WTC11 (cell line): ENCODE measurements at regions not wholly inside any gene's neighbourhood (a gene's known extent, or its start where the extent isn't known, plus 50 kb on each side); places are given as distances from the start of the nearest gene placed in this dataset.

ENCODE experiments used
- ATAC-seq: fragments of 200-7000 bp; cut with Tn5 transposase; 2 replicates; pipeline ENCODE4 v1.10.0; 2021; ENCODE audit warnings: mild to moderate bottlenecking, moderate library complexity
- CTCF ChIA-PET: fragments of 300-600 bp; sonication (Branson Sonifier 250); formaldehyde crosslinking; loops from one replicate; lab custom pipeline; 2021; ENCODE audit warnings: antibody characterized with exemption; lab: Charles Lee
- POLR2A ChIA-PET: fragments of 350-600 bp; sonication (Branson Sonifier 250); formaldehyde crosslinking; loops from one replicate; lab custom pipeline; 2021; ENCODE audit warnings: antibody characterized with exemption; lab: Charles Lee
- DNase-seq: peaks from one replicate; pipeline ENCODE4 v3.0.0; 2021; ENCODE audit warnings: low spot score
- H3K27ac Mint-ChIP-seq: 2 replicates; pipeline ENCODE4 v1.8.0; 2021; ENCODE audit warnings: mixed read lengths
- H3K27me3 Mint-ChIP-seq: 2 replicates; pipeline ENCODE4 v1.8.0; 2021; ENCODE audit warnings: low read depth, mild to moderate bottlenecking, moderate library complexity, mixed read lengths
- H3K36me3 Mint-ChIP-seq: 2 replicates; pipeline ENCODE4 v1.8.0; 2021; ENCODE audit warnings: mixed read lengths
- H3K4me1 Mint-ChIP-seq: 2 replicates; pipeline ENCODE4 v1.8.0; 2022; ENCODE audit warnings: mixed read lengths
- H3K4me3 Mint-ChIP-seq: 2 replicates; pipeline ENCODE4 v1.8.0; 2021; ENCODE audit warnings: mild to moderate bottlenecking, moderate library complexity, mixed read lengths
- H3K9me3 Mint-ChIP-seq: 2 replicates; pipeline ENCODE4 v1.8.0; 2021; ENCODE audit warnings: mixed read lengths
- CBFB ChIP-seq: sonication (generic); formaldehyde crosslinking; IDR thresholded peaks from 2 replicates; pipeline ENCODE4 v1.8.1; 2022; ENCODE audit warnings: mild to moderate bottlenecking, low read depth, missing genetic modification reagents
- EMX1 ChIP-seq: fragments of 250-450 bp; sonication (Bioruptor Pico); IDR thresholded peaks from 2 replicates; pipeline ENCODE4 v1.8.0; 2021; ENCODE audit warnings: mild to moderate bottlenecking
- FOXJ3 ChIP-seq: sonication (generic); formaldehyde crosslinking; IDR thresholded peaks from 2 replicates; pipeline ENCODE4 v1.9.0; 2021; ENCODE audit warnings: missing genetic modification reagents, mild to moderate bottlenecking, borderline replicate concordance
- FOXK1 ChIP-seq: sonication (generic); formaldehyde crosslinking; IDR thresholded peaks from 2 replicates; pipeline ENCODE4 v1.8.0; 2022; ENCODE audit warnings: mild to moderate bottlenecking, moderate library complexity, missing genetic modification reagents
- HMGA2 ChIP-seq: fragments of 250-450 bp; sonication (Bioruptor Pico); IDR thresholded peaks from 2 replicates; pipeline ENCODE4 v1.4.0; 2021; ENCODE audit warnings: mild to moderate bottlenecking, moderate library complexity
- JUN ChIP-seq: sonication (generic); formaldehyde crosslinking; IDR thresholded peaks from 2 replicates; pipeline ENCODE4 v1.8.0; 2023; ENCODE audit warnings: mild to moderate bottlenecking, missing genetic modification reagents
- NR3C1 ChIP-seq: sonication (generic); formaldehyde crosslinking; conservative IDR thresholded peaks from 2 replicates; pipeline ENCODE4 v1.8.1; 2023; ENCODE audit warnings: low read depth, mild to moderate bottlenecking, missing genetic modification reagents
- PRRX2 ChIP-seq: fragments of 250-450 bp; sonication (Bioruptor Pico); IDR thresholded peaks from 2 replicates; pipeline ENCODE4 v1.8.0; 2021; ENCODE audit warnings: mild to moderate bottlenecking
- RORB ChIP-seq: fragments of 250-450 bp; sonication (Bioruptor Pico); IDR thresholded peaks from 2 replicates; pipeline ENCODE4 v1.9.0; 2021; ENCODE audit warnings: mild to moderate bottlenecking
- SMAD4 ChIP-seq: sonication (generic); formaldehyde crosslinking; IDR thresholded peaks from 2 replicates; pipeline ENCODE4 v1.8.0; 2022; ENCODE audit warnings: mild to moderate bottlenecking, missing genetic modification reagents
- TEAD4 ChIP-seq: sonication (generic); formaldehyde crosslinking; IDR thresholded peaks from 2 replicates; pipeline ENCODE4 v1.8.0; 2022; ENCODE audit warnings: mild to moderate bottlenecking, missing genetic modification reagents
- TP53 ChIP-seq: sonication (generic); formaldehyde crosslinking; IDR thresholded peaks from 2 replicates; pipeline ENCODE4 v1.8.1; 2023; ENCODE audit warnings: mild to moderate bottlenecking, missing genetic modification reagents
- ZBTB21 ChIP-seq: sonication (generic); formaldehyde crosslinking; IDR thresholded peaks from 2 replicates; pipeline ENCODE4 v1.8.1; 2023; ENCODE audit warnings: mild to moderate bottlenecking, missing genetic modification reagents, borderline replicate concordance
- ZNF232 ChIP-seq: sonication (generic); formaldehyde crosslinking; IDR thresholded peaks from 2 replicates; pipeline ENCODE4 v1.8.0; 2022; ENCODE audit warnings: mild to moderate bottlenecking, missing genetic modification reagents
- ZNF396 ChIP-seq: fragments of 250-450 bp; sonication (Bioruptor Pico); IDR thresholded peaks from 2 replicates; pipeline ENCODE4 v1.8.0; 2021; ENCODE audit warnings: mild to moderate bottlenecking, moderate library complexity, borderline replicate concordance
- TF ChIP-seq, protein P1 (sequence below): sonication (generic); formaldehyde crosslinking; IDR thresholded peaks from 2 replicates; pipeline ENCODE4 v1.8.0; 2022; ENCODE audit warnings: missing genetic modification reagents
- TF ChIP-seq, protein P2 (sequence below): fragments of 200-600 bp; IDR thresholded peaks from 2 replicates; pipeline ENCODE4 v1.8.0; 2022; ENCODE audit warnings: antibody characterized with exemption
- TF ChIP-seq, protein P3 (sequence below): sonication (generic); formaldehyde crosslinking; IDR thresholded peaks from 2 replicates; pipeline ENCODE4 v1.8.1; 2023; ENCODE audit warnings: mild to moderate bottlenecking, missing genetic modification reagents, moderate library complexity
- TF ChIP-seq, protein P4 (sequence below): sonication (generic); formaldehyde crosslinking; IDR thresholded peaks from 2 replicates; pipeline ENCODE4 v1.8.1; 2023; ENCODE audit warnings: mild to moderate bottlenecking, missing genetic modification reagents, moderate library complexity
- TF ChIP-seq, protein P5 (sequence below): fragments of 250-450 bp; sonication (Bioruptor Pico); IDR thresholded peaks from 2 replicates; pipeline ENCODE4 v1.9.0; 2021; ENCODE audit warnings: mild to moderate bottlenecking
- TF ChIP-seq, protein P6 (sequence below): sonication (generic); formaldehyde crosslinking; IDR thresholded peaks from 2 replicates; pipeline ENCODE4 v1.8.1; 2022; ENCODE audit warnings: low read depth, mild to moderate bottlenecking, moderate library complexity, missing genetic modification reagents, borderline replicate concordance
- TF ChIP-seq, protein P7 (sequence below): sonication (generic); formaldehyde crosslinking; IDR thresholded peaks from 2 replicates; pipeline ENCODE4 v1.8.1; 2022; ENCODE audit warnings: low read depth, missing genetic modification reagents, borderline replicate concordance
- TF ChIP-seq, protein P8 (sequence below): sonication (generic); formaldehyde crosslinking; IDR thresholded peaks from 2 replicates; pipeline ENCODE4 v1.8.1; 2023; ENCODE audit warnings: mild to moderate bottlenecking, missing genetic modification reagents

DNA sequence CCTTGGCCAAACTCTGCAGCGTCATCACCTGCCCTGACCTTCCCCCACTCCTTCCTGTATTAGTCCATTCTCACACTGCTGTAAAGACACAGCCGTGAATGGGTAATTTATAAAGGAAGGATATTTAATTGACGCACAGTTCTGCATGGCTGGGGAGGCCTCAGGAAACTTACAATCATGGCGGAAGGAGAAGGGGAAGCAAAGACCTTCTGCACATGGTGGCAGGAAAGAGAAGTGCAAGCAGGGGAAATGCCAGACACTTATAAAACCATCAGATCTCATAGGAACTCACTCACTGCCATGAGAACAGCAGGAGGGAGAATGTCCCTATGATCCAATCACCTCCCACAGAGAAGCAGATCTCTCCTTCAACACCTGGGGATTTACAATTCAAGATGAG, 408.5 kb downstream of the PTPRU start (continued):
- TF ChIP-seq EMX1 (no peak), CBFB (no peak), FOXJ3 (CRISPR knock-in tag) (no peak), SMAD4 (CRISPR knock-in tag) (no peak), JUN (CRISPR knock-in tag) (no peak), TP53 (CRISPR knock-in tag) (no peak), FOXK1 (no peak)
- TF ChIP-seq, protein P1, sequence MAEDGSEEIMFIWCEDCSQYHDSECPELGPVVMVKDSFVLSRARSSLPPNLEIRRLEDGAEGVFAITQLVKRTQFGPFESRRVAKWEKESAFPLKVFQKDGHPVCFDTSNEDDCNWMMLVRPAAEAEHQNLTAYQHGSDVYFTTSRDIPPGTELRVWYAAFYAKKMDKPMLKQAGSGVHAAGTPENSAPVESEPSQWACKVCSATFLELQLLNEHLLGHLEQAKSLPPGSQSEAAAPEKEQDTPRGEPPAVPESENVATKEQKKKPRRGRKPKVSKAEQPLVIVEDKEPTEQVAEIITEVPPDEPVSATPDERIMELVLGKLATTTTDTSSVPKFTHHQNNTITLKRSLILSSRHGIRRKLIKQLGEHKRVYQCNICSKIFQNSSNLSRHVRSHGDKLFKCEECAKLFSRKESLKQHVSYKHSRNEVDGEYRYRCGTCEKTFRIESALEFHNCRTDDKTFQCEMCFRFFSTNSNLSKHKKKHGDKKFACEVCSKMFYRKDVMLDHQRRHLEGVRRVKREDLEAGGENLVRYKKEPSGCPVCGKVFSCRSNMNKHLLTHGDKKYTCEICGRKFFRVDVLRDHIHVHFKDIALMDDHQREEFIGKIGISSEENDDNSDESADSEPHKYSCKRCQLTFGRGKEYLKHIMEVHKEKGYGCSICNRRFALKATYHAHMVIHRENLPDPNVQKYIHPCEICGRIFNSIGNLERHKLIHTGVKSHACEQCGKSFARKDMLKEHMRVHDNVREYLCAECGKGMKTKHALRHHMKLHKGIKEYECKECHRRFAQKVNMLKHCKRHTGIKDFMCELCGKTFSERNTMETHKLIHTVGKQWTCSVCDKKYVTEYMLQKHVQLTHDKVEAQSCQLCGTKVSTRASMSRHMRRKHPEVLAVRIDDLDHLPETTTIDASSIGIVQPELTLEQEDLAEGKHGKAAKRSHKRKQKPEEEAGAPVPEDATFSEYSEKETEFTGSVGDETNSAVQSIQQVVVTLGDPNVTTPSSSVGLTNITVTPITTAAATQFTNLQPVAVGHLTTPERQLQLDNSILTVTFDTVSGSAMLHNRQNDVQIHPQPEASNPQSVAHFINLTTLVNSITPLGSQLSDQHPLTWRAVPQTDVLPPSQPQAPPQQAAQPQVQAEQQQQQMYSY = no peak
- TF ChIP-seq, protein P2, sequence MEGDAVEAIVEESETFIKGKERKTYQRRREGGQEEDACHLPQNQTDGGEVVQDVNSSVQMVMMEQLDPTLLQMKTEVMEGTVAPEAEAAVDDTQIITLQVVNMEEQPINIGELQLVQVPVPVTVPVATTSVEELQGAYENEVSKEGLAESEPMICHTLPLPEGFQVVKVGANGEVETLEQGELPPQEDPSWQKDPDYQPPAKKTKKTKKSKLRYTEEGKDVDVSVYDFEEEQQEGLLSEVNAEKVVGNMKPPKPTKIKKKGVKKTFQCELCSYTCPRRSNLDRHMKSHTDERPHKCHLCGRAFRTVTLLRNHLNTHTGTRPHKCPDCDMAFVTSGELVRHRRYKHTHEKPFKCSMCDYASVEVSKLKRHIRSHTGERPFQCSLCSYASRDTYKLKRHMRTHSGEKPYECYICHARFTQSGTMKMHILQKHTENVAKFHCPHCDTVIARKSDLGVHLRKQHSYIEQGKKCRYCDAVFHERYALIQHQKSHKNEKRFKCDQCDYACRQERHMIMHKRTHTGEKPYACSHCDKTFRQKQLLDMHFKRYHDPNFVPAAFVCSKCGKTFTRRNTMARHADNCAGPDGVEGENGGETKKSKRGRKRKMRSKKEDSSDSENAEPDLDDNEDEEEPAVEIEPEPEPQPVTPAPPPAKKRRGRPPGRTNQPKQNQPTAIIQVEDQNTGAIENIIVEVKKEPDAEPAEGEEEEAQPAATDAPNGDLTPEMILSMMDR = no peak

DNA sequence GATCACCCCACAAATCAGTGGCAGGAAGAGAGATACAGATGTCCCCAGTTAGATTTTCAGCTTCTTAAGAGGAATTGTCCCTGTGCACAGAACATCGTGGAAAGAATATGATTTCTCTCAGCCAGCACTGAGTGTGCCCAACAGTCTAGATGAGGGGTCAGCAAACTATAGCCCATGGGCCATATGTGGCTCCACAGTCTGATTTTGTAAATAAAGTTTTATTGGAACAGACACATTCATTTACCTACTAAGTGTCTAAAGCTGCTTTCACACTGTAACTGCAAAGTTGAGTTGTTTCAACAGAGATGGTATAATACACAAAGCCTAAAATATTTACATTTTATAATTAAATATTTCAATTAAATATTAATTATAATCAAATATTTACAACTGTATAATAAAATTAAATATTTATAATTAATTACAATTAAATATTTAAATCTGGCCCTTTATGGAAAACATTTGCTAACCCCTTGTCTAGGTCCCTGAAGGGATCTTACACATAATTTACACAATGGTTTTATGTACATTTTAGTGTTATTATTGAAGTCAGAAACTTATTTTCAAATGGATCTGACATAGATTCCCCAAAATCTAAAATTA, 407.6 kb downstream of the PTPRU start:
- Mint-ChIP-seq H3K4me3 (no peak overlapping the region), H3K27ac (no peak overlapping the region), H3K36me3 (no peaks in the 10 kb centered on the region), H3K4me1 (peaks cover 12% of the 10 kb centered on the region), H3K9me3 (no peaks in the 10 kb centered on the region), H3K27me3 (no peaks in the 10 kb centered on the region)
- TF ChIP-seq HMGA2 (CRISPR knock-in tag) (peak; percentile 97), PRRX2 (CRISPR knock-in tag) (no peak)
- TF ChIP-seq, protein P3, sequence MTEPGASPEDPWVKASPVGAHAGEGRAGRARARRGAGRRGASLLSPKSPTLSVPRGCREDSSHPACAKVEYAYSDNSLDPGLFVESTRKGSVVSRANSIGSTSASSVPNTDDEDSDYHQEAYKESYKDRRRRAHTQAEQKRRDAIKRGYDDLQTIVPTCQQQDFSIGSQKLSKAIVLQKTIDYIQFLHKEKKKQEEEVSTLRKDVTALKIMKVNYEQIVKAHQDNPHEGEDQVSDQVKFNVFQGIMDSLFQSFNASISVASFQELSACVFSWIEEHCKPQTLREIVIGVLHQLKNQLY (CRISPR knock-in tag) = no peak
- ATAC-seq (no peak), DNase-seq (no peak)
- POLR2A ChIA-PET = no interaction called here
- CTCF ChIA-PET = interaction anchor here (1.1 kb wide), 1 partner anchor 288 kb away, joined by 3 read pairs; no protein-coding TSS in a partner anchor

DNA sequence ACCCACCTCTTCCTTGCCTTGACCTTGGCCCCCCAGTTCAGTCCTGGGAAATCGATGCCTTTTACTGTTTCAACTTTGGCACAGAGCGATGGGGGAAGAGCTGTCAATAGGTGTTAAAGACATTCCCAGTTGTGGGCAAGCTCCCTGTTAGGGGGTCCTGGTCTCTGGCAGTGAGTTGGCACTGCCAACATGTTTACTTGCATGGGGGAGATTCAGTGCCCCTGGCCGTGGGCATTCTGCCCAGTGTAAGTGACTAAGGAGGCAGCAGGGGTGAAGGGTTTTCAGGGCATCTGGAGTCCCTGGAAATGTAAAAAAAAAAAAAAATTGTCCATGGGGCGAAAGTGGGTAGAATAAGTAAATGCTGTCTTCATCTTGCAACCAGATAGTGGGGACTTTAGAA, 407.0 kb downstream of the PTPRU start:
- POLR2A ChIA-PET = no interaction called here
- no peak for DNase-seq
- TF ChIP-seq, protein P4, sequence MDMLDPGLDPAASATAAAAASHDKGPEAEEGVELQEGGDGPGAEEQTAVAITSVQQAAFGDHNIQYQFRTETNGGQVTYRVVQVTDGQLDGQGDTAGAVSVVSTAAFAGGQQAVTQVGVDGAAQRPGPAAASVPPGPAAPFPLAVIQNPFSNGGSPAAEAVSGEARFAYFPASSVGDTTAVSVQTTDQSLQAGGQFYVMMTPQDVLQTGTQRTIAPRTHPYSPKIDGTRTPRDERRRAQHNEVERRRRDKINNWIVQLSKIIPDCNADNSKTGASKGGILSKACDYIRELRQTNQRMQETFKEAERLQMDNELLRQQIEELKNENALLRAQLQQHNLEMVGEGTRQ (CRISPR knock-in tag) = no peak
- TF ChIP-seq ZBTB21 (CRISPR knock-in tag) (no peak), TEAD4 (CRISPR knock-in tag) (no peak), NR3C1 (CRISPR knock-in tag) (no peak), ZNF396 (no peak), TP53 (CRISPR knock-in tag) (no peak), SMAD4 (CRISPR knock-in tag) (no peak), ZNF232 (CRISPR knock-in tag) (no peak), RORB (CRISPR knock-in tag) (no peak)
- TF ChIP-seq, protein P5, sequence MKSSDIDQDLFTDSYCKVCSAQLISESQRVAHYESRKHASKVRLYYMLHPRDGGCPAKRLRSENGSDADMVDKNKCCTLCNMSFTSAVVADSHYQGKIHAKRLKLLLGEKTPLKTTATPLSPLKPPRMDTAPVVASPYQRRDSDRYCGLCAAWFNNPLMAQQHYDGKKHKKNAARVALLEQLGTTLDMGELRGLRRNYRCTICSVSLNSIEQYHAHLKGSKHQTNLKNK (CRISPR knock-in tag) = no peak
- TF ChIP-seq, protein P6, sequence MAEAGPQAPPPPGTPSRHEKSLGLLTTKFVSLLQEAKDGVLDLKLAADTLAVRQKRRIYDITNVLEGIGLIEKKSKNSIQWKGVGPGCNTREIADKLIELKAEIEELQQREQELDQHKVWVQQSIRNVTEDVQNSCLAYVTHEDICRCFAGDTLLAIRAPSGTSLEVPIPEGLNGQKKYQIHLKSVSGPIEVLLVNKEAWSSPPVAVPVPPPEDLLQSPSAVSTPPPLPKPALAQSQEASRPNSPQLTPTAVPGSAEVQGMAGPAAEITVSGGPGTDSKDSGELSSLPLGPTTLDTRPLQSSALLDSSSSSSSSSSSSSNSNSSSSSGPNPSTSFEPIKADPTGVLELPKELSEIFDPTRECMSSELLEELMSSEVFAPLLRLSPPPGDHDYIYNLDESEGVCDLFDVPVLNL = no peak
- TF ChIP-seq, protein P7, sequence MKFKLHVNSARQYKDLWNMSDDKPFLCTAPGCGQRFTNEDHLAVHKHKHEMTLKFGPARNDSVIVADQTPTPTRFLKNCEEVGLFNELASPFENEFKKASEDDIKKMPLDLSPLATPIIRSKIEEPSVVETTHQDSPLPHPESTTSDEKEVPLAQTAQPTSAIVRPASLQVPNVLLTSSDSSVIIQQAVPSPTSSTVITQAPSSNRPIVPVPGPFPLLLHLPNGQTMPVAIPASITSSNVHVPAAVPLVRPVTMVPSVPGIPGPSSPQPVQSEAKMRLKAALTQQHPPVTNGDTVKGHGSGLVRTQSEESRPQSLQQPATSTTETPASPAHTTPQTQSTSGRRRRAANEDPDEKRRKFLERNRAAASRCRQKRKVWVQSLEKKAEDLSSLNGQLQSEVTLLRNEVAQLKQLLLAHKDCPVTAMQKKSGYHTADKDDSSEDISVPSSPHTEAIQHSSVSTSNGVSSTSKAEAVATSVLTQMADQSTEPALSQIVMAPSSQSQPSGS (CRISPR knock-in tag) = no peak
- TF ChIP-seq, protein P8, sequence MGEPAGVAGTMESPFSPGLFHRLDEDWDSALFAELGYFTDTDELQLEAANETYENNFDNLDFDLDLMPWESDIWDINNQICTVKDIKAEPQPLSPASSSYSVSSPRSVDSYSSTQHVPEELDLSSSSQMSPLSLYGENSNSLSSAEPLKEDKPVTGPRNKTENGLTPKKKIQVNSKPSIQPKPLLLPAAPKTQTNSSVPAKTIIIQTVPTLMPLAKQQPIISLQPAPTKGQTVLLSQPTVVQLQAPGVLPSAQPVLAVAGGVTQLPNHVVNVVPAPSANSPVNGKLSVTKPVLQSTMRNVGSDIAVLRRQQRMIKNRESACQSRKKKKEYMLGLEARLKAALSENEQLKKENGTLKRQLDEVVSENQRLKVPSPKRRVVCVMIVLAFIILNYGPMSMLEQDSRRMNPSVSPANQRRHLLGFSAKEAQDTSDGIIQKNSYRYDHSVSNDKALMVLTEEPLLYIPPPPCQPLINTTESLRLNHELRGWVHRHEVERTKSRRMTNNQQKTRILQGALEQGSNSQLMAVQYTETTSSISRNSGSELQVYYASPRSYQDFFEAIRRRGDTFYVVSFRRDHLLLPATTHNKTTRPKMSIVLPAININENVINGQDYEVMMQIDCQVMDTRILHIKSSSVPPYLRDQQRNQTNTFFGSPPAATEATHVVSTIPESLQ (CRISPR knock-in tag) = no peak

More for the DNA sequence above, 407.0 kb downstream of the PTPRU start:
- no peak overlapping the region for H3K4me3 Mint-ChIP-seq
- H3K27ac Mint-ChIP-seq = no peak overlapping the region
- CTCF ChIA-PET = interaction anchor here (1.1 kb wide), 1 partner anchor 288 kb away, joined by 3 read pairs; no protein-coding TSS in a partner anchor
- no peak for ATAC-seq
- no peaks in the 10 kb centered on the region for H3K36me3 Mint-ChIP-seq
- peaks cover 12% of the 10 kb centered on the region for H3K4me1 Mint-ChIP-seq
- H3K27me3 Mint-ChIP-seq = no peaks in the 10 kb centered on the region
- H3K9me3 Mint-ChIP-seq = no peaks in the 10 kb centered on the region
